ENCODE measurements at regions not wholly inside any gene's neighbourhood (a gene's known extent, or its start where the extent isn't known, plus 50 kb on each side); places are given as distances from the start of the nearest gene placed in this dataset.

DNA sequence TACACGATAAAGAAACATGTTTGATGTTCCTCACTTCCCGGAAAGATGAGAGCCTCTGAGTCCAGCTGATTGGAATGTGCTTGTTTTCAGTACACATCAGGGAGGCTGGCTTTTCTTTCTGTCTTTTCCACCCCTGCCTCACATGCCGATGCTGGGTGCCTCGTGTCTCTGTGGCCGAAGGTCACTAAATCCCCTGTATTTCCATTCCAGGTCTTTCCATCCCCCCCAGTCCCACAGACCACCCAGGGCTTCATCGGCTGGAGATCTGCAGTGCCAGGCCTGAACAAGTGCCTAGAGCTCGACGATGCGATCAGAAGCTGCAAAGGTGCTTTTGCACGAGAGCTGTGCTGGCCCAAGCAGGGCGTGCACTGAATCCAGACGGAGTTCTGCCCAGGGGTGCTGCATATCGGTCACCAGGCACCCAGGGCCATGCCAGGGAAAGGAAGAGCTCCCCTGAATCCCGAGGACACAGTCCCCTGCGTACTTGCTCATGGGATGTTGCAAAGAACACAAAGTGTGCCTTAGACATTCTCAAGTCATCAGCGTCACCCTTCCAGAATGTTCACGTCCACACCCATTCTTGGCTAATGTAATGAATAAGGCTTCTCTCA lies 67.9 kb downstream of the ANKRD60 start:
- TF ChIP-seq SMARCA5 (IDR thresholded peaks at IDR 0.05) = no peak
- no peak overlapping the region for H3K4me3 ChIP-seq
- no peaks in the 10 kb centered on the region for H3K36me3 ChIP-seq (ENCODE audit: control insufficient read depth in 2 of 2, insufficient read depth in 2 of 2, low read length in 1 of 2)
- no peak overlapping the region for H3K9ac ChIP-seq (ENCODE audit: control insufficient read depth, insufficient read depth, low read length)
- no peak overlapping the region for H3K4me2 ChIP-seq (ENCODE audit: control insufficient read depth, insufficient read depth)
- ATAC-seq (no peak), DNase-seq (ENCODE audit: low read depth, low spot score) (no peak), FAIRE-seq (no peak)
- CTCF ChIA-PET = interaction anchor here (1.1 kb wide), 1 partner anchor 73 kb away, joined by 3 read pairs; no protein-coding TSS in a partner anchor
- no peaks in the 10 kb centered on the region for H4K20me1 ChIP-seq (ENCODE audit: control insufficient read depth, insufficient read depth)
- POLR2A ChIA-PET = no interaction called here
- BruUV-seq (replicated peaks) = no TSS peak
- in situ Hi-C loops (cut with MboI) = no loop called here
- H3K27ac ChIP-seq (ENCODE audit: control insufficient read depth, insufficient read depth) = no peak overlapping the region
- H3K9me3 ChIP-seq (replicated peaks; ENCODE audit: control insufficient read depth, insufficient read depth, low read length) = no peaks in the 10 kb centered on the region
- 26% methylated on average over 17 of the region's 17 CpGs for WGBS (ENCODE audit: insufficient coverage, insufficient replicate concordance, low lambda C conversion rate, missing lambda C conversion rate)
- RAD21 ChIA-PET (ENCODE audit: unreplicated experiment) = no interaction called here
- SMC1A ChIA-PET (ENCODE audit: uncharacterized antibody, unreplicated experiment) = no interaction called here
- H3K27me3 ChIP-seq (replicated peaks in 1 of 2; ENCODE audit: control insufficient read depth in 2 of 2, insufficient read depth in 2 of 2, low read length in 1 of 2) = 0 out of 4 replicates have a peak, but pooled peaks cover 0 to 1% of the 10 kb centered on the region in 2 experiments
- H3K79me2 ChIP-seq (ENCODE audit: control insufficient read depth, insufficient read depth, low read length) = no peaks in the 10 kb centered on the region
- no peaks in the 10 kb centered on the region for H3K4me1 ChIP-seq (ENCODE audit: control insufficient read depth, insufficient read depth, low read length)
- no peak overlapping the region for H2AFZ ChIP-seq (ENCODE audit: control insufficient read depth, low read depth, low read length)
- intact Hi-C loops (cut with micrococcal nuclease; ENCODE audit: unreplicated experiment) = no loop called here

DNA sequence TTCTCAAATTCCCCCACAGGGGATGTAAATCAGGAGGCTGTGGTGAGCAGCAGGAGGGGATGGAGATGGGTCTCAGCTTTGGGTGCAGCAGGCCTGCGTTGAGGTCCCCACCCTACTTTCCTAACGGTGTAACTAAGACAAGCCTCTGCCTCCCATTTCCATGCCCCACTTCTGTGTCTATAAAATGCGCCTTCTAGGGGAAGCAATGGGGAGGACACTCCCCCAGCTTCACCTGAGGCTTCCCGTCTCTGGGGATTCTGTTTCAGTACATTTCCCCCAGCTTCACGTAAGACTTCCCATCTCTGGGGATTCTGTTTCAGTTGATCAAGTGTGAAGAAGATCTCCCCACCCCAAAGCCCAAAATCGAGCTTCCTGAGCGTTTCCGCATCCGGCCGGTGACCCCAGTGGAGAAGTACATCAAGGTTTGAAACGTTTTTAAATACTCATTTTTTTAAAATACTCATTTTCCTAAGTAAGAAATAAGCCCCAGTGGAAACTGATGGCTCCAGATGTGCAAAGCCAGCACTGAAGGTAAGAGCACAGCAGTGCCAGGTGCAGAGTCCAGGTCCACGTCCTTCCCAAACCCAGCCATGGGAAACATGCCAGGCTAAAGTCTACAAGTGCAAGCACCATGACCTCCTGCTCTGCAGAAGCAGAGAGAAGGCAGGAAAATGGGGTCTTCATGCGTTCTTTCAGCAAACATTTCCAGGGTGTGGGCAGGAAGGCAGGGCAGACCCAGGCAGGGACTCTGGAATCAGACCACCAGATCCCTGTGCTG lies 73.1 kb downstream of the ANKRD60 start:
- FAIRE-seq = no peak
- RAD21 ChIA-PET (ENCODE audit: unreplicated experiment) = no interaction called here

More for the DNA sequence above, 73.1 kb downstream of the ANKRD60 start:
- Histone ChIP-seq H3K79me2 (ENCODE audit: control insufficient read depth, insufficient read depth, low read length) (no peaks in the 10 kb centered on the region), H3K9me3 (replicated peaks; ENCODE audit: control insufficient read depth, insufficient read depth, low read length) (no peaks in the 10 kb centered on the region), H3K27me3 (replicated peaks in 1 of 2; ENCODE audit: control insufficient read depth in 2 of 2, insufficient read depth in 2 of 2, low read length in 1 of 2) (peaks cover 0 to 8% of the 10 kb centered on the region in 2 experiments; a peak in 2 of 4 replicates), H3K27ac (ENCODE audit: control insufficient read depth, insufficient read depth) (no peak overlapping the region), H3K9ac (ENCODE audit: control insufficient read depth, insufficient read depth, low read length) (no peak overlapping the region), H2AFZ (ENCODE audit: control insufficient read depth, low read depth, low read length) (no peak overlapping the region), H4K20me1 (ENCODE audit: control insufficient read depth, insufficient read depth) (no peaks in the 10 kb centered on the region), H3K36me3 (ENCODE audit: control insufficient read depth in 2 of 2, insufficient read depth in 2 of 2, low read length in 1 of 2) (no peaks in the 10 kb centered on the region), H3K4me1 (ENCODE audit: control insufficient read depth, insufficient read depth, low read length) (no peaks in the 10 kb centered on the region), H3K4me3 (no peak overlapping the region), H3K4me2 (ENCODE audit: control insufficient read depth, insufficient read depth) (no peak overlapping the region)
- 31% methylated on average over 13 of the region's 13 CpGs for WGBS (ENCODE audit: insufficient coverage, insufficient replicate concordance, low lambda C conversion rate, missing lambda C conversion rate)
- BruUV-seq (replicated peaks) = no TSS peak
- DNase-seq (ENCODE audit: low read depth, low spot score) (no peak), ATAC-seq (no peak)
- intact Hi-C loops (cut with micrococcal nuclease; ENCODE audit: unreplicated experiment) (no loop called here), in situ Hi-C loops (cut with MboI) (no loop called here)
- CTCF ChIA-PET = no interaction called here
- TF ChIP-seq SIX5 (IDR thresholded peaks at IDR 0.05; ENCODE audit: low read depth, low read length, severe bottlenecking) = no peak
- TF ChIP-seq, protein P1, sequence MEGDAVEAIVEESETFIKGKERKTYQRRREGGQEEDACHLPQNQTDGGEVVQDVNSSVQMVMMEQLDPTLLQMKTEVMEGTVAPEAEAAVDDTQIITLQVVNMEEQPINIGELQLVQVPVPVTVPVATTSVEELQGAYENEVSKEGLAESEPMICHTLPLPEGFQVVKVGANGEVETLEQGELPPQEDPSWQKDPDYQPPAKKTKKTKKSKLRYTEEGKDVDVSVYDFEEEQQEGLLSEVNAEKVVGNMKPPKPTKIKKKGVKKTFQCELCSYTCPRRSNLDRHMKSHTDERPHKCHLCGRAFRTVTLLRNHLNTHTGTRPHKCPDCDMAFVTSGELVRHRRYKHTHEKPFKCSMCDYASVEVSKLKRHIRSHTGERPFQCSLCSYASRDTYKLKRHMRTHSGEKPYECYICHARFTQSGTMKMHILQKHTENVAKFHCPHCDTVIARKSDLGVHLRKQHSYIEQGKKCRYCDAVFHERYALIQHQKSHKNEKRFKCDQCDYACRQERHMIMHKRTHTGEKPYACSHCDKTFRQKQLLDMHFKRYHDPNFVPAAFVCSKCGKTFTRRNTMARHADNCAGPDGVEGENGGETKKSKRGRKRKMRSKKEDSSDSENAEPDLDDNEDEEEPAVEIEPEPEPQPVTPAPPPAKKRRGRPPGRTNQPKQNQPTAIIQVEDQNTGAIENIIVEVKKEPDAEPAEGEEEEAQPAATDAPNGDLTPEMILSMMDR (IDR thresholded peaks at IDR 0.05 in 2 of 3, conservative IDR thresholded peaks at IDR 0.05 in 1 of 3; ENCODE audit: control insufficient read depth in 2 of 3, extremely low read depth in 1 of 3, insufficient read depth in 1 of 3, low read depth in 3 of 3, low read length in 3 of 3) = 0 out of 6 replicates have a peak, but pooled peaks of 1 of the 3 experiments have one; percentile 3
- POLR2A ChIA-PET = no interaction called here
- SMC1A ChIA-PET (ENCODE audit: uncharacterized antibody, unreplicated experiment) = no interaction called here

Measured in GM12878 (cell line).